ENCODE measurements at regions not wholly inside any gene's neighbourhood (a gene's known extent, or its start where the extent isn't known, plus 50 kb on each side); places are given as distances from the start of the nearest gene placed in this dataset.

GRCh38 chr1:70675737-70676156 is 264.7 kb downstream of the CTH start (continued):
- no peak for TF ChIP-seq THRA (IDR thresholded peaks at IDR 0.05)
- no peak for TF ChIP-seq TAF15 (IDR thresholded peaks at IDR 0.05; ENCODE audit: low read depth, low read length)
- TF ChIP-seq HMG20A (CRISPR knock-in tag; conservative IDR thresholded peaks at IDR 0.05): no peak
- no peak for TF ChIP-seq KDM2B (CRISPR knock-in tag; IDR thresholded peaks at IDR 0.05)
- no peak for TF ChIP-seq POLR2AphosphoS2 (IDR thresholded peaks at IDR 0.05; ENCODE audit: low read length)
- no peak for TF ChIP-seq MLX (CRISPR knock-in tag; conservative IDR thresholded peaks at IDR 0.05)
- no peak for TF ChIP-seq MBD1 (CRISPR knock-in tag; IDR thresholded peaks at IDR 0.05)
- no peak for TF ChIP-seq MCM3 (IDR thresholded peaks at IDR 0.05)
- no peak for TF ChIP-seq ZNF239 (CRISPR knock-in tag; IDR thresholded peaks at IDR 0.05)
- TF ChIP-seq SMAD1 (IDR thresholded peaks at IDR 0.05; ENCODE audit: low read depth, low read length, partially characterized antibody): peak; percentile 83
- no peak for TF ChIP-seq CREB3L1 (IDR thresholded peaks at IDR 0.05; ENCODE audit: borderline replicate concordance, low read depth)
- TF ChIP-seq THAP7 (CRISPR knock-in tag; IDR thresholded peaks at IDR 0.05): no peak
- TF ChIP-seq ESRRB (CRISPR knock-in tag; IDR thresholded peaks at IDR 0.05; ENCODE audit: borderline replicate concordance): no peak
- TF ChIP-seq RHOXF2B (CRISPR knock-in tag; conservative IDR thresholded peaks at IDR 0.05): no peak
- TF ChIP-seq PHB (CRISPR knock-in tag; IDR thresholded peaks at IDR 0.05): no peak
- TF ChIP-seq COPS2 (conservative IDR thresholded peaks at IDR 0.05): no peak
- no peak for TF ChIP-seq CHD2 (IDR thresholded peaks at IDR 0.05; ENCODE audit: low read depth, low read length)
- TF ChIP-seq ZBTB43 (CRISPR knock-in tag; IDR thresholded peaks at IDR 0.05): no peak
- no peak for TF ChIP-seq ZFP91 (CRISPR knock-in tag; IDR thresholded peaks at IDR 0.05)
- peak; percentile 75 for TF ChIP-seq ETV1 (tag; conservative IDR thresholded peaks at IDR 0.05; ENCODE audit: low read depth)
- TF ChIP-seq SMC3 (conservative IDR thresholded peaks at IDR 0.05; ENCODE audit: insufficient read depth, low read depth, low read length): no peak

Data from K562 (cell line).